ES-I3 (cell line): ENCODE measurements at regions not wholly inside any gene's neighbourhood (a gene's known extent, or its start where the extent isn't known, plus 50 kb on each side); places are given as distances from the start of the nearest gene placed in this dataset.

Experiments used
- H3K36me3 ChIP-seq: 2 replicates; pipeline ENCODE4 v1.6.1; 2013; ENCODE audit warnings: mild to moderate bottlenecking, low read length, control low read depth, moderate library complexity; ENCODE audit not compliant: insufficient read depth
- H3K4me1 ChIP-seq: 2 replicates; pipeline ENCODE4 v1.6.1; 2013; ENCODE audit warnings: mild to moderate bottlenecking, control low read depth, low read length; ENCODE audit not compliant: insufficient read depth
- H3K9ac ChIP-seq: 2 replicates; pipeline ENCODE4 v1.6.1; 2013; ENCODE audit warnings: low read depth, mild to moderate bottlenecking, low read length, moderate library complexity
- H3K9me3 ChIP-seq: 2 replicates; pipeline ENCODE4 v1.6.1; 2013; ENCODE audit warnings: mild to moderate bottlenecking, low read length, moderate library complexity; ENCODE audit not compliant: control insufficient read depth, insufficient read depth

- Histone ChIP-seq H3K9me3 (no peaks in the 10 kb centered on the region), H3K36me3 (no peaks in the 10 kb centered on the region), H3K9ac (no peak overlapping the region), H3K4me1 (no peaks in the 10 kb centered on the region)
These were observed 59.4 kb upstream of the ASIC2 start for GRCh38 chr17:33352526-33352925.

- no peaks in the 10 kb centered on the region for H3K4me1 ChIP-seq
- no peaks in the 10 kb centered on the region for H3K36me3 ChIP-seq
- no peaks in the 10 kb centered on the region for H3K9me3 ChIP-seq
- no peak overlapping the region for H3K9ac ChIP-seq
These were observed 63.2 kb upstream of the ASIC2 start for GRCh38 chr17:33356266-33356665.

- H3K9ac ChIP-seq, result no peak overlapping the region
- peaks cover 14% of the 10 kb centered on the region for H3K4me1 ChIP-seq
- H3K9me3 ChIP-seq, result no peaks in the 10 kb centered on the region
- no peaks in the 10 kb centered on the region for H3K36me3 ChIP-seq
These were observed 70.4 kb upstream of the ASIC2 start for GRCh38 chr17:33363475-33363874.

GRCh38 chr17:33366960-33367359 is 73.9 kb upstream of the ASIC2 start:
- H3K9ac ChIP-seq, result no peak overlapping the region
- H3K4me1 ChIP-seq, result peaks cover 23% of the 10 kb centered on the region
- H3K9me3 ChIP-seq, result no peaks in the 10 kb centered on the region
- H3K36me3 ChIP-seq, result no peaks in the 10 kb centered on the region

- Histone ChIP-seq H3K9ac (no peak overlapping the region), H3K9me3 (no peaks in the 10 kb centered on the region), H3K4me1 (peaks cover 8% of the 10 kb centered on the region), H3K36me3 (no peaks in the 10 kb centered on the region)
These were observed 76.1 kb upstream of the ASIC2 start for GRCh38 chr17:33369149-33369548.

GRCh38 chr17:33369876-33370275 is 76.8 kb upstream of the ASIC2 start:
- H3K36me3 ChIP-seq, result no peaks in the 10 kb centered on the region
- no peaks in the 10 kb centered on the region for H3K9me3 ChIP-seq
- H3K9ac ChIP-seq, result no peak overlapping the region
- H3K4me1 ChIP-seq, result peaks cover 8% of the 10 kb centered on the region

- Histone ChIP-seq H3K9ac (no peak overlapping the region), H3K9me3 (no peaks in the 10 kb centered on the region), H3K4me1 (peaks cover 8% of the 10 kb centered on the region), H3K36me3 (no peaks in the 10 kb centered on the region)
These were observed 77.3 kb upstream of the ASIC2 start for GRCh38 chr17:33370401-33370800.

- H3K4me1 ChIP-seq, result peaks cover 8% of the 10 kb centered on the region
- no peaks in the 10 kb centered on the region for H3K9me3 ChIP-seq
- H3K36me3 ChIP-seq, result no peaks in the 10 kb centered on the region
- no peak overlapping the region for H3K9ac ChIP-seq
These were observed 78.3 kb upstream of the ASIC2 start for GRCh38 chr17:33371377-33371776.

- peaks cover 8% of the 10 kb centered on the region for H3K4me1 ChIP-seq
- H3K36me3 ChIP-seq, result no peaks in the 10 kb centered on the region
- H3K9me3 ChIP-seq, result no peaks in the 10 kb centered on the region
- H3K9ac ChIP-seq, result no peak overlapping the region
These were observed 80.2 kb upstream of the ASIC2 start for GRCh38 chr17:33373273-33373672.

GRCh38 chr17:33375103-33375502 is 82.0 kb upstream of the ASIC2 start:
- Histone ChIP-seq H3K9ac (no peak overlapping the region), H3K9me3 (no peaks in the 10 kb centered on the region), H3K4me1 (peaks cover 6% of the 10 kb centered on the region), H3K36me3 (no peaks in the 10 kb centered on the region)

GRCh38 chr17:33375783-33376182 is 82.7 kb upstream of the ASIC2 start:
- Histone ChIP-seq H3K4me1 (0 out of 2 replicates have a peak, but pooled peaks cover under 1% of the 10 kb centered on the region), H3K9me3 (no peaks in the 10 kb centered on the region)

GRCh38 chr17:33377837-33378595 is 84.9 kb upstream of the ASIC2 start:
- Histone ChIP-seq H3K9ac (no peak overlapping the region), H3K36me3 (no peaks in the 10 kb centered on the region), H3K4me1 (no peaks in the 10 kb centered on the region), H3K9me3 (no peaks in the 10 kb centered on the region)

More at GRCh38 chr17:33375783-33376182, 82.7 kb upstream of the ASIC2 start:
- no peaks in the 10 kb centered on the region for H3K36me3 ChIP-seq
- H3K9ac ChIP-seq, result no peak overlapping the region

GRCh38 chr17:33381201-33381600 is 88.1 kb upstream of the ASIC2 start:
- Histone ChIP-seq H3K9me3 (no peaks in the 10 kb centered on the region), H3K4me1 (no peaks in the 10 kb centered on the region), H3K9ac (no peak overlapping the region), H3K36me3 (no peaks in the 10 kb centered on the region)

GRCh38 chr17:33383488-33384023 is 90.5 kb upstream of the ASIC2 start:
- H3K36me3 ChIP-seq, result no peaks in the 10 kb centered on the region
- no peak overlapping the region for H3K9ac ChIP-seq
- H3K9me3 ChIP-seq, result no peaks in the 10 kb centered on the region
- no peaks in the 10 kb centered on the region for H3K4me1 ChIP-seq

GRCh38 chr17:33385133-33385532 is 92.0 kb upstream of the ASIC2 start:
- no peaks in the 10 kb centered on the region for H3K36me3 ChIP-seq
- no peaks in the 10 kb centered on the region for H3K4me1 ChIP-seq
- H3K9ac ChIP-seq, result no peak overlapping the region
- no peaks in the 10 kb centered on the region for H3K9me3 ChIP-seq
